Panc1 (cell line): ENCODE measurements at regions not wholly inside any gene's neighbourhood (a gene's known extent, or its start where the extent isn't known, plus 50 kb on each side); places are given as distances from the start of the nearest gene placed in this dataset.

ENCODE experiments used
- ATAC-seq: fragments of 200-7000 bp; cut with Tn5 transposase; 2 replicates; pipeline ENCODE4 v1.9.1; 2020; ENCODE audit warnings: mild to moderate bottlenecking, moderate library complexity
- BruUV-seq: library from RNA; stranded (reverse); fragments of 400-500 nt; replicated peaks from 2 replicates; lab custom pipeline; 2021; lab: Mats Ljungman, UMichigan
- CTCF ChIA-PET: fragments of 300-600 bp; sonication (Branson Sonifier 250); formaldehyde crosslinking; loops from one replicate; lab custom pipeline; 2022; ENCODE audit warnings: antibody characterized with exemption; lab: Charles Lee
- POLR2A ChIA-PET: fragments of 300-600 bp; sonication (Branson Sonifier 250); formaldehyde crosslinking; loops from one replicate; lab custom pipeline; 2022; ENCODE audit warnings: antibody characterized with exemption; lab: Charles Lee
- DNase-seq: peaks from one replicate; pipeline ENCODE4 v3.0.0-alpha.2; 2010; ENCODE audit warnings: low read depth, low spot score
- H3K27ac ChIP-seq: 2 replicates; pipeline ENCODE4 v1.5.1; 2011; ENCODE audit warnings: mild to moderate bottlenecking, low read length, inconsistent platforms
- H3K27me3 ChIP-seq: fragments of 200-500 bp; sonication (Bioruptor generic); 2 replicates; pipeline ENCODE4 v1.6.0; 2014; ENCODE audit warnings: low read length, inconsistent platforms; ENCODE audit not compliant: control insufficient read depth, insufficient read depth
- H3K36me3 ChIP-seq: fragments of 200-500 bp; sonication (Bioruptor generic); 2 replicates; pipeline ENCODE4 v1.5.1; 2014; ENCODE audit warnings: inconsistent platforms, mild to moderate bottlenecking, low read length, moderate library complexity; ENCODE audit not compliant: control insufficient read depth, insufficient read depth
- H3K4me1 ChIP-seq: 2 replicates; pipeline ENCODE4 v1.5.1; 2011; ENCODE audit warnings: inconsistent platforms, mild to moderate bottlenecking, low read length, moderate library complexity; ENCODE audit not compliant: control insufficient read depth, insufficient read depth
- H3K4me3 ChIP-seq, 2 experiments: 2 replicates each; pipeline ENCODE4 v1.5.1; 2011 to 2012; ENCODE audit warnings: low read depth in 2 of 2, low read length in 2 of 2, mild to moderate bottlenecking in 2 of 2, inconsistent platforms in 1 of 2, moderate library complexity in 1 of 2
- H3K9me3 ChIP-seq: fragments of 200-500 bp; sonication (Bioruptor generic); 2 replicates; pipeline ENCODE4 v1.5.1; 2014; ENCODE audit warnings: low read depth, mild to moderate bottlenecking, inconsistent platforms, low read length, moderate library complexity; ENCODE audit not compliant: control insufficient read depth, insufficient read depth
- POLR2AphosphoS5 ChIP-seq: IDR thresholded peaks from 2 replicates; pipeline ENCODE4 v1.6.1; 2012; ENCODE audit warnings: mild to moderate bottlenecking, low read depth, low read length, moderate library complexity
- SIN3A ChIP-seq: IDR thresholded peaks from 2 replicates; pipeline ENCODE4 v1.6.1; 2012; ENCODE audit warnings: low read depth, mild to moderate bottlenecking, low read length, moderate library complexity, borderline replicate concordance; ENCODE audit not compliant: insufficient read depth
- TCF7L2 ChIP-seq: IDR thresholded peaks from 2 replicates; pipeline ENCODE4 v1.6.1; 2011; ENCODE audit warnings: mild to moderate bottlenecking, low read depth, low read length, inconsistent platforms
- in situ Hi-C: cut with HindIII; loops from 2 replicates; pipeline ENCODE4 v1.10.0; 2016; ENCODE audit warnings: low sequenced_read_pairs, low pct_unique_long_range_greater_than_20kb
- intact Hi-C: fragments of 100-400 bp; cut with micrococcal nuclease; formaldehyde crosslinking; loops from one replicate; pipeline ENCODE4 v1.10.0; 2022; ENCODE audit not compliant: unreplicated experiment
- TF ChIP-seq, protein P1 (sequence below): fragments of 450-650 bp; IDR thresholded peaks from 2 replicates; pipeline ENCODE4 v1.5.1; 2017; ENCODE audit warnings: mild to moderate bottlenecking
- TF ChIP-seq, protein P2 (sequence below), 2 experiments: IDR thresholded peaks; 2 replicates each; pipeline ENCODE4 v1.6.1; 2011 to 2012; ENCODE audit warnings: low read depth in 2 of 2, control low read depth in 1 of 2, low read length in 1 of 2, mild to moderate bottlenecking in 1 of 2, moderate library complexity in 1 of 2; ENCODE audit not compliant: insufficient read depth in 1 of 2

DNA sequence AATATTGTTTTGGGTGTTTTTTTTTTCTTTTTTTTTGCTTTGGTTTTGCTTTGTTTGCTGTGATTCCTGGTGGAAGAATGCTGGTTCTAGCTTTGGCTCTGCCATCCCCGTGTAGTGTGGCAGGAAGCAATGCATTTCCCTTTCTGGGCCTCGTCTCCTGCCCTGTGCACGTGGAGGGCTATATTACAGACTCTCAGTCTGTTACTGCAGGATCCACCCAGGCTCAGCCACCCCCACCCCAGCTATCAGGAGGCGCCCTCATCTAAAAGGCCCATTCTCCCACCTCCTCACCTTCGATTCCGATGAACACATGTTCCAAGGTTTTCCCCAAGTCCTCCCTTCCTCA lies 152.3 kb downstream of the TFCP2L1 start:
- ATAC-seq, result no peak
- intact Hi-C loops, result no loop called here
- no peaks in the 10 kb centered on the region for H3K4me1 ChIP-seq
- TF ChIP-seq SIN3A, result no peak
- TF ChIP-seq, protein P1, sequence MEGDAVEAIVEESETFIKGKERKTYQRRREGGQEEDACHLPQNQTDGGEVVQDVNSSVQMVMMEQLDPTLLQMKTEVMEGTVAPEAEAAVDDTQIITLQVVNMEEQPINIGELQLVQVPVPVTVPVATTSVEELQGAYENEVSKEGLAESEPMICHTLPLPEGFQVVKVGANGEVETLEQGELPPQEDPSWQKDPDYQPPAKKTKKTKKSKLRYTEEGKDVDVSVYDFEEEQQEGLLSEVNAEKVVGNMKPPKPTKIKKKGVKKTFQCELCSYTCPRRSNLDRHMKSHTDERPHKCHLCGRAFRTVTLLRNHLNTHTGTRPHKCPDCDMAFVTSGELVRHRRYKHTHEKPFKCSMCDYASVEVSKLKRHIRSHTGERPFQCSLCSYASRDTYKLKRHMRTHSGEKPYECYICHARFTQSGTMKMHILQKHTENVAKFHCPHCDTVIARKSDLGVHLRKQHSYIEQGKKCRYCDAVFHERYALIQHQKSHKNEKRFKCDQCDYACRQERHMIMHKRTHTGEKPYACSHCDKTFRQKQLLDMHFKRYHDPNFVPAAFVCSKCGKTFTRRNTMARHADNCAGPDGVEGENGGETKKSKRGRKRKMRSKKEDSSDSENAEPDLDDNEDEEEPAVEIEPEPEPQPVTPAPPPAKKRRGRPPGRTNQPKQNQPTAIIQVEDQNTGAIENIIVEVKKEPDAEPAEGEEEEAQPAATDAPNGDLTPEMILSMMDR, result no peak
- TF ChIP-seq TCF7L2, result no peak
- no peak for TF ChIP-seq POLR2AphosphoS5
- TF ChIP-seq, protein P2, sequence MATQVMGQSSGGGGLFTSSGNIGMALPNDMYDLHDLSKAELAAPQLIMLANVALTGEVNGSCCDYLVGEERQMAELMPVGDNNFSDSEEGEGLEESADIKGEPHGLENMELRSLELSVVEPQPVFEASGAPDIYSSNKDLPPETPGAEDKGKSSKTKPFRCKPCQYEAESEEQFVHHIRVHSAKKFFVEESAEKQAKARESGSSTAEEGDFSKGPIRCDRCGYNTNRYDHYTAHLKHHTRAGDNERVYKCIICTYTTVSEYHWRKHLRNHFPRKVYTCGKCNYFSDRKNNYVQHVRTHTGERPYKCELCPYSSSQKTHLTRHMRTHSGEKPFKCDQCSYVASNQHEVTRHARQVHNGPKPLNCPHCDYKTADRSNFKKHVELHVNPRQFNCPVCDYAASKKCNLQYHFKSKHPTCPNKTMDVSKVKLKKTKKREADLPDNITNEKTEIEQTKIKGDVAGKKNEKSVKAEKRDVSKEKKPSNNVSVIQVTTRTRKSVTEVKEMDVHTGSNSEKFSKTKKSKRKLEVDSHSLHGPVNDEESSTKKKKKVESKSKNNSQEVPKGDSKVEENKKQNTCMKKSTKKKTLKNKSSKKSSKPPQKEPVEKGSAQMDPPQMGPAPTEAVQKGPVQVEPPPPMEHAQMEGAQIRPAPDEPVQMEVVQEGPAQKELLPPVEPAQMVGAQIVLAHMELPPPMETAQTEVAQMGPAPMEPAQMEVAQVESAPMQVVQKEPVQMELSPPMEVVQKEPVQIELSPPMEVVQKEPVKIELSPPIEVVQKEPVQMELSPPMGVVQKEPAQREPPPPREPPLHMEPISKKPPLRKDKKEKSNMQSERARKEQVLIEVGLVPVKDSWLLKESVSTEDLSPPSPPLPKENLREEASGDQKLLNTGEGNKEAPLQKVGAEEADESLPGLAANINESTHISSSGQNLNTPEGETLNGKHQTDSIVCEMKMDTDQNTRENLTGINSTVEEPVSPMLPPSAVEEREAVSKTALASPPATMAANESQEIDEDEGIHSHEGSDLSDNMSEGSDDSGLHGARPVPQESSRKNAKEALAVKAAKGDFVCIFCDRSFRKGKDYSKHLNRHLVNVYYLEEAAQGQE (IDR thresholded peaks at IDR 0.05; ENCODE audit: insufficient read depth in 1 of 2, low read depth in 2 of 2, low read length in 1 of 2), result no peak
- no peaks in the 10 kb centered on the region for H3K9me3 ChIP-seq
- no peak for DNase-seq
- POLR2A ChIA-PET, result interaction anchor here (0.6 to 0.7 kb wide), 2 partner anchors 109 to 1085 kb away, joined by 3 to 5 read pairs; no protein-coding TSS in a partner anchor
- no TSS peak for BruUV-seq
- no peak overlapping the region for H3K4me3 ChIP-seq
- 0 out of 2 replicates have a peak, but pooled peaks cover 3% of the 10 kb centered on the region for H3K27me3 ChIP-seq
- H3K27ac ChIP-seq, result no peak overlapping the region
- H3K36me3 ChIP-seq, result no peaks in the 10 kb centered on the region
- in situ Hi-C loops, result no loop called here
- CTCF ChIA-PET, result no interaction called here

DNA sequence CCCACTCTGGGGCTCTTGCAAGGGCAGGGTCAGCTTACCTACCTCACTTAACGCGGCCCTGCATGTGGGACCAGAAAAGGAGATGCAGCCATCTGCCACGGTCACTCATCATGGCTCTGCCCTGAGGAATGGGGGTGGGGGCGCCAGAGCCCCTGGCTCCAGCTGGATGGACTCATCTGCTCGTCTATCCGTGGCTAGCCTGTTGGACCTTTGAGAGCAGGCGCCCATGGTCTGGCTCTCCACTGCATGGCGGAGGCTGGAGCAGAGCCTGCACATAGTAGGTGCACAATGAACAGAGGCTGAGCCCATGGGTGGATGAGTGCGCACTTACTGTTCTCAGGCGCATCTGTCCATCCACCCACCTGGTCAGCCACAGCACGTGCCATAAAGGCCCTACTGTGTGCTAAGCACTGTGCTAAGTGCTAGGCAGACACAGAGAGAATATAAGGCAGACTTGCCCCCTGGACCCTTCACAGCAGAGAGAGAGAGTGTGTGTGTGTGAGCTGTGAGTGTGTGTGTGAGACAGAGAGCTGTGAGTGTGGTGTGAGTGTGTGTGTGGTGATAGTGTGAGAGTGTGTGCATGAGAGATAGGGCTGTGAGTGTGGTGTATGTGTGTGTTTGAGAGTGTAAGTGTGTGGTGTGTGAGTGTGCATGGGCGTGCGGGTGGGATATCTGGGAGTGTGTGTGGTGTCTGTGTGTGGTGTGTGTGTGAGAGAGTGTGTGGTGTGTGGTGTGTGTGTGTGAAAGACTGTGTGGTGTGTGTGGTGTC lies 151.3 kb downstream of the TFCP2L1 start:
- TF ChIP-seq TCF7L2 (no peak), SIN3A (no peak), POLR2AphosphoS5 (no peak)
- TF ChIP-seq, protein P2 (IDR thresholded peaks at IDR 0.05; ENCODE audit: insufficient read depth in 1 of 2, low read depth in 2 of 2, low read length in 1 of 2), result no peak
- TF ChIP-seq, protein P1, result no peak
- Histone ChIP-seq H3K27ac (no peak overlapping the region), H3K9me3 (no peaks in the 10 kb centered on the region), H3K4me1 (no peaks in the 10 kb centered on the region), H3K36me3 (no peaks in the 10 kb centered on the region), H3K4me3 (no peak overlapping the region), H3K27me3 (0 out of 2 replicates have a peak, but pooled peaks cover 3% of the 10 kb centered on the region)
- no peak for ATAC-seq
- BruUV-seq, result no TSS peak
- ChIA-PET POLR2A (no interaction called here), CTCF (no interaction called here)
- no peak for DNase-seq
- intact Hi-C loops (no loop called here), in situ Hi-C loops (no loop called here)
